ENCODE measurements at regions not wholly inside any gene's neighbourhood (a gene's known extent, or its start where the extent isn't known, plus 50 kb on each side); places are given as distances from the start of the nearest gene placed in this dataset.

DNA sequence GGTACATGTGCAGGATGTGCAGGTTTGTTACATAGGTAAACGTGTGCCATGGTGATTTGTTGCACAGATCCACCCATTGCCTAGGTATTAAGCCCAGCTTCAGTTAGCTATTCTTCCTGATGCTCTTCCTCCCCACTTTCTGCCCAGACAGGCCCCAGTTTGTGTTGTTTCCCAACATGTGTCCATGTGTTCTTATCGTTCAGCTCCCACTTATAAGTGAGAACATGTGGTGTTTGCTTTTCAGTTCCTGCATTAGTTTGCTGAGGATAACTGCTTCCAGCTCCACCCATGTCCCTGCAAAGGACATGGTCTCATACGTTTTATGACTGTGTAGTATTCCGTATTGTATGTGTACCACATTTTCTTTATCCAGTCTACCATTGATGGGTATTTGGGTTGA lies 251.7 kb upstream of the NOVA1 start:
- H3K27ac Mint-ChIP-seq, result no peak overlapping the region
- no peaks in the 10 kb centered on the region for H3K27me3 Mint-ChIP-seq
- peaks cover 8% of the 10 kb centered on the region for H3K4me1 Mint-ChIP-seq (ENCODE audit: low read depth)
- TF ChIP-seq, protein P1, sequence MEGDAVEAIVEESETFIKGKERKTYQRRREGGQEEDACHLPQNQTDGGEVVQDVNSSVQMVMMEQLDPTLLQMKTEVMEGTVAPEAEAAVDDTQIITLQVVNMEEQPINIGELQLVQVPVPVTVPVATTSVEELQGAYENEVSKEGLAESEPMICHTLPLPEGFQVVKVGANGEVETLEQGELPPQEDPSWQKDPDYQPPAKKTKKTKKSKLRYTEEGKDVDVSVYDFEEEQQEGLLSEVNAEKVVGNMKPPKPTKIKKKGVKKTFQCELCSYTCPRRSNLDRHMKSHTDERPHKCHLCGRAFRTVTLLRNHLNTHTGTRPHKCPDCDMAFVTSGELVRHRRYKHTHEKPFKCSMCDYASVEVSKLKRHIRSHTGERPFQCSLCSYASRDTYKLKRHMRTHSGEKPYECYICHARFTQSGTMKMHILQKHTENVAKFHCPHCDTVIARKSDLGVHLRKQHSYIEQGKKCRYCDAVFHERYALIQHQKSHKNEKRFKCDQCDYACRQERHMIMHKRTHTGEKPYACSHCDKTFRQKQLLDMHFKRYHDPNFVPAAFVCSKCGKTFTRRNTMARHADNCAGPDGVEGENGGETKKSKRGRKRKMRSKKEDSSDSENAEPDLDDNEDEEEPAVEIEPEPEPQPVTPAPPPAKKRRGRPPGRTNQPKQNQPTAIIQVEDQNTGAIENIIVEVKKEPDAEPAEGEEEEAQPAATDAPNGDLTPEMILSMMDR (IDR thresholded peaks at IDR 0.05; ENCODE audit: unreplicated experiment), result no peak
- H3K36me3 Mint-ChIP-seq (ENCODE audit: insufficient read depth), result no peaks in the 10 kb centered on the region
- H3K9me3 Mint-ChIP-seq (ENCODE audit: low read depth), result peaks cover 4% of the 10 kb centered on the region
- H3K4me3 Mint-ChIP-seq (ENCODE audit: low read depth), result no peak overlapping the region
- no peak for DNase-seq (ENCODE audit: low spot score, unreplicated experiment)

DNA sequence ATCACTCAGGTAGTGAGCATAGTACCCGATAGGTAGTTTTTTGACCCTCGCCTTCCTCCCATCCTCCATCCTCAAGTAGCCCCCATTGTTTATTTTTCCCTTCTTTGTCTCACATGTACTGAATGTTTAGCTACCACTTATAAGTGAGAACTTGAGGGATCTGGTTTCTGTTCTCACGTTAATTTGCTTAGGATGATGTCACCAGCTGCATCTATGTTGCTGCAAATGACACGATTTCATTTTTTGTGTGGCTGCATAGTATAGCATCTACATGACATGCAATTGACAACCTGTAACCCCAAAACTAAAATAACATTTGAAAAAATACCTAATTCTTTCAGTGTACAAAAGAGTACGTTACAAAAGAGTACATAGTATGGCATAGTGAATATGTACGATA lies 254.0 kb upstream of the NOVA1 start:
- TF ChIP-seq, protein P1 (IDR thresholded peaks at IDR 0.05; ENCODE audit: unreplicated experiment), result no peak
- H3K36me3 Mint-ChIP-seq (ENCODE audit: insufficient read depth), result no peaks in the 10 kb centered on the region
- peaks cover 4% of the 10 kb centered on the region for H3K9me3 Mint-ChIP-seq (ENCODE audit: low read depth)
- DNase-seq (ENCODE audit: low spot score, unreplicated experiment), result no peak
- H3K27ac Mint-ChIP-seq, result no peak overlapping the region
- H3K27me3 Mint-ChIP-seq, result no peaks in the 10 kb centered on the region
- H3K4me3 Mint-ChIP-seq (ENCODE audit: low read depth), result no peak overlapping the region
- H3K4me1 Mint-ChIP-seq (ENCODE audit: low read depth), result no peaks in the 10 kb centered on the region

DNA sequence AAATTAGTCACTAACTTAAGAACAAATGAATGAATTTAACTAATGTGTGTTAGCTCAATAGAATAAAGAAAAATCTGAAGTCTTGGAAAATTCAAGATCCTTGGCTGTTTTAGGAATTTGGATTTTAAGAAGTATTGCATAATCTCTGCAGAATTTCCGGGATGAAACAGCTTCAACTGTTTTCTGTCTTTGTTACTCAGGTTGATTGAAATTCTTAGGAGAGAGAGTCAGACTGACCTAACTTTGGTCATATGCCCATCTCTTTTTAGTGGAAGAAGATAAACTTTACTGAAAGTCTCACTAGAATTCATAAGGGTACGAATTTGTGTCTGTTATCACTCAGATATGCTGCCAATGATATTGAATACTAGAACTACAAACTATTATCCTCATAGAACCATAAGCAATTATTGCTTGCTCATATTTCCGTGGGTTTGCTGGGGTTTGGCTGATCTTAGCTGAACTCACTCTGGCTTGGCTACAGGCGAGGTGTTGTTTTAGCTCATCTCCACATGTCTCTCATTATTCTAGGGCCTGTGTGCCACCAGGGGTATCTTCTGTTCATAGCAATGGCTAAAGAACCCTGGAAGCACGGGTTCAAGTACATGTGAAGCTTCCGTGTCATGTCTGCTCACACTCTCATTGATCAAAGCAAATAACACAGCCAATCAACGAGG lies 257.4 kb upstream of the NOVA1 start:
- H3K36me3 Mint-ChIP-seq (ENCODE audit: insufficient read depth), result no peaks in the 10 kb centered on the region
- H3K9me3 Mint-ChIP-seq (ENCODE audit: low read depth), result peaks cover 4% of the 10 kb centered on the region
- H3K4me1 Mint-ChIP-seq (ENCODE audit: low read depth), result no peaks in the 10 kb centered on the region
- no peaks in the 10 kb centered on the region for H3K27me3 Mint-ChIP-seq
- no peak overlapping the region for H3K27ac Mint-ChIP-seq
- DNase-seq (ENCODE audit: low spot score, unreplicated experiment), result no peak
- TF ChIP-seq, protein P1 (IDR thresholded peaks at IDR 0.05; ENCODE audit: unreplicated experiment), result no peak
- H3K4me3 Mint-ChIP-seq (ENCODE audit: low read depth), result no peak overlapping the region

GRCh38 chr14:26856876-26857518 lies 259.2 kb upstream of the NOVA1 start:
- H3K9me3 Mint-ChIP-seq (ENCODE audit: low read depth), result no peaks in the 10 kb centered on the region
- TF ChIP-seq, protein P1 (IDR thresholded peaks at IDR 0.05; ENCODE audit: unreplicated experiment), result no peak
- no peak for DNase-seq (ENCODE audit: low spot score, unreplicated experiment)
- H3K36me3 Mint-ChIP-seq (ENCODE audit: insufficient read depth), result no peaks in the 10 kb centered on the region
- H3K27me3 Mint-ChIP-seq, result no peaks in the 10 kb centered on the region
- no peak overlapping the region for H3K4me3 Mint-ChIP-seq (ENCODE audit: low read depth)
- no peaks in the 10 kb centered on the region for H3K4me1 Mint-ChIP-seq (ENCODE audit: low read depth)
- no peak overlapping the region for H3K27ac Mint-ChIP-seq

- Mint-ChIP-seq H3K27me3 (no peaks in the 10 kb centered on the region), H3K4me1 (ENCODE audit: low read depth) (no peaks in the 10 kb centered on the region), H3K36me3 (ENCODE audit: insufficient read depth) (no peaks in the 10 kb centered on the region), H3K9me3 (ENCODE audit: low read depth) (no peaks in the 10 kb centered on the region), H3K4me3 (ENCODE audit: low read depth) (no peak overlapping the region), H3K27ac (no peak overlapping the region)
- no peak for DNase-seq (ENCODE audit: low spot score, unreplicated experiment)
- TF ChIP-seq, protein P1 (IDR thresholded peaks at IDR 0.05; ENCODE audit: unreplicated experiment), result no peak
These were observed 261.6 kb upstream of the NOVA1 start for GRCh38 chr14:26859483-26859882.

Measured in progenitor cell of endocrine pancreas (in vitro differentiated cells).